ENCODE measurements at regions not wholly inside any gene's neighbourhood (a gene's known extent, or its start where the extent isn't known, plus 50 kb on each side); places are given as distances from the start of the nearest gene placed in this dataset.
A peak's percentile ranks its signal among the peaks of the same experiment; 100 is the strongest.

DNA sequence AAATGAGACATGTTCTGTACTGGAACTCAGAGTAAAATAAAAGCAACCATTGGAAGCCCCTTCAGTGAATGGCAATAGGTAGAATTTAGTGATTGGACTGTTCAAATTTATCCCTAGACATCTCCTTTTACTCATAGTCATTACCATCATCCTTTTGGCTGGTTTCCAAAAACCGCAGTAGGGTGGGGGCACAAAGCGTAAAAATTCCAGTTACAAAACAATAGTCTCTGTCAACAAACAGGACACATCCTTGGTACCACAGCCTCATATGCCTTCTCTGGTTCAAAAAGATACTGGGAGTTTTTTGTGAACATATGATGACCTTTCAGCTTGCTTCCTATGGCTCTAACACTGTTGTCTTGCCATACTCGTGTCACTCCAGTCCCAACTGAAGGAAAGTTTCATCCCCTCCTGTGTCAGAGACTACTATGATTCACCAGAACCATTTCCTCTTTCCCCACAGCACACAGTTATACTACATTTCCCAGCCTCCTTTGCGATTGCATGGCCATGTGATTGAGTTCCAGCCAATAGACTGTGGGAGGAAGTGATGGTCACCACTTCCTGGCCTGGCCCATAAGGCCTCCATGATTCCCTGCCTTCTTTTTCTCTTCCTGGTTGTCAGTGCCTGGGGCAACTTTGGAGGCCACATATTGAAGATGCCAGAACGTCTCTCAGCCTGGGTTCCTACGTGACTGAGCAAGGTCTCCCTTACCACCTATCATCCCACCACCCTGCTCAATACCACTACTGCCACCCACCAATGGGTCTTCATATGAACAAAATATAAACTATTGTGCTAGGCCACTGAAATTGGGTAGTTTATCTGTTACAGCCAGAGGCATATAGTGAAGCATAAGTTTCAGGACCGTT, 162.4 kb downstream of the ID4 start:
- Histone ChIP-seq H3K36me3 (ENCODE audit: control insufficient read depth in 2 of 4, insufficient read depth in 4 of 4, low read length in 3 of 4) (no peaks in the 10 kb centered on the region; a peak in 1 of 8 replicates), H2BK120ac (replicated peaks; ENCODE audit: low read depth, low read length) (no peak overlapping the region), H3K56ac (replicated peaks; ENCODE audit: insufficient read length, low read depth, low read length) (no peak overlapping the region), H3K79me1 (ENCODE audit: low read depth, low read length) (no peaks in the 10 kb centered on the region), H4K8ac (ENCODE audit: extremely low read depth, insufficient read depth, low read length) (no peak overlapping the region), H3K4ac (replicated peaks; ENCODE audit: insufficient read length, low read depth, low read length) (no peak overlapping the region), H3K27ac (ENCODE audit: low read depth, low read length) (no peak overlapping the region), H3K4me3 (ENCODE audit: extremely low read depth in 1 of 4, insufficient read depth in 2 of 4, low read depth in 3 of 4, low read length in 4 of 4) (no peak overlapping the region), H3K18ac (ENCODE audit: extremely low read depth, low read length) (no peak overlapping the region), H4K20me1 (replicated peaks in 1 of 2; ENCODE audit: control insufficient read depth in 1 of 2, insufficient read depth in 2 of 2, low read length in 2 of 2) (no peaks in the 10 kb centered on the region), H2BK5ac (ENCODE audit: low read depth, low read length) (no peak overlapping the region), H3K23me2 (ENCODE audit: low read depth, low read length) (no peaks in the 10 kb centered on the region), H2AK5ac (ENCODE audit: low read depth, low read length) (no peak overlapping the region), H3K27me3 (replicated peaks in 1 of 4; ENCODE audit: control insufficient read depth in 3 of 4, extremely low read depth in 1 of 4, insufficient read depth in 3 of 4, low read length in 3 of 4) (no peaks in the 10 kb centered on the region), H2BK20ac (ENCODE audit: low read length) (no peak overlapping the region), H4K5ac (ENCODE audit: insufficient read length, low read depth, low read length) (no peak overlapping the region), H2BK12ac (ENCODE audit: low read depth, low read length) (no peak overlapping the region), H3K4me2 (ENCODE audit: insufficient read depth in 1 of 2, low read depth in 2 of 2, low read length in 2 of 2) (no peak overlapping the region), H2AFZ (ENCODE audit: low read length) (no peak overlapping the region), H2BK15ac (ENCODE audit: low read length) (no peak overlapping the region), H3K9me3 (ENCODE audit: insufficient read depth in 2 of 2, low read depth in 1 of 2, low read length in 1 of 2) (0 out of 4 replicates have a peak, but pooled peaks cover 0 to 2% of the 10 kb centered on the region in 2 experiments), H4K91ac (replicated peaks; ENCODE audit: insufficient read length, low read length) (no peak overlapping the region), H3K14ac (ENCODE audit: insufficient read length) (no peak overlapping the region), H3K23ac (ENCODE audit: insufficient read length) (no peak overlapping the region), H3K4me1 (replicated peaks in 1 of 4; ENCODE audit: control insufficient read depth in 3 of 4, insufficient read depth in 4 of 4, low read length in 3 of 4) (no peaks in the 10 kb centered on the region), H3K79me2 (ENCODE audit: control insufficient read depth in 1 of 2, insufficient read depth in 2 of 2, low read length in 2 of 2) (no peaks in the 10 kb centered on the region), H3K9ac (replicated peaks in 1 of 4; ENCODE audit: extremely low read depth in 1 of 4, low read depth in 3 of 4, low read length in 3 of 4) (no peak overlapping the region)
- POLR2A ChIA-PET (ENCODE audit: partially characterized antibody) = no interaction called here
- FAIRE-seq = no peak
- TF ChIP-seq SIN3A (conservative IDR thresholded peaks at IDR 0.05 in 1 of 2, IDR thresholded peaks at IDR 0.05 in 1 of 2; ENCODE audit: low read depth in 1 of 2, low read length in 2 of 2) (no peak), SIX5 (IDR thresholded peaks at IDR 0.05; ENCODE audit: low read depth, low read length) (peak; percentile 38; the same call in 1 of the 2 replicates), PHF8 (conservative IDR thresholded peaks at IDR 0.05; ENCODE audit: low read depth, low read length) (no peak), FOSL1 (IDR thresholded peaks at IDR 0.05; ENCODE audit: insufficient read depth, low read depth, low read length) (no peak), YY1 (IDR thresholded peaks at IDR 0.05; ENCODE audit: low read depth, low read length) (peak; percentile 54; the same call in 1 of the 2 replicates)
- TF ChIP-seq, protein P1, sequence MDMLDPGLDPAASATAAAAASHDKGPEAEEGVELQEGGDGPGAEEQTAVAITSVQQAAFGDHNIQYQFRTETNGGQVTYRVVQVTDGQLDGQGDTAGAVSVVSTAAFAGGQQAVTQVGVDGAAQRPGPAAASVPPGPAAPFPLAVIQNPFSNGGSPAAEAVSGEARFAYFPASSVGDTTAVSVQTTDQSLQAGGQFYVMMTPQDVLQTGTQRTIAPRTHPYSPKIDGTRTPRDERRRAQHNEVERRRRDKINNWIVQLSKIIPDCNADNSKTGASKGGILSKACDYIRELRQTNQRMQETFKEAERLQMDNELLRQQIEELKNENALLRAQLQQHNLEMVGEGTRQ (IDR thresholded peaks at IDR 0.05; ENCODE audit: low read length) = peak; percentile 73
- 89% methylated on average over 7 of the region's 7 CpGs; no CpG with 5 or more reads in 1 of the 2 experiments for WGBS, 2 experiments (ENCODE audit: extremely low coverage in 1 of 2, insufficient coverage in 1 of 2, insufficient read length in 1 of 2, insufficient replicate concordance in 2 of 2, low coverage in 1 of 2, low lambda C conversion rate in 2 of 2, missing lambda C conversion rate in 1 of 2)
- CTCF ChIA-PET (ENCODE audit: partially characterized antibody) = interaction anchor here (1.9 kb wide), 1 partner anchor 29 kb away, joined by 4 read pairs; no protein-coding TSS in a partner anchor
- DNase-seq (ENCODE audit: low read depth in 1 of 2, low spot score in 2 of 2) = no peak

Measured in H1 (cell line).